Renal cortical epithelial cell (primary cell): ENCODE measurements at regions not wholly inside any gene's neighbourhood (a gene's known extent, or its start where the extent isn't known, plus 50 kb on each side); places are given as distances from the start of the nearest gene placed in this dataset.

Experiments used
- DNase-seq: peaks from one replicate; pipeline ENCODE4 v3.0.0-alpha.2; 2011; ENCODE audit warnings: low read depth

- no peak for DNase-seq
Measured at GRCh38 chr4:59238212-59238611, 1961.9 kb upstream of the ADGRL3 start.

- peak; percentile 6 for DNase-seq
Measured at GRCh38 chr4:59240011-59240410, 1960.1 kb upstream of the ADGRL3 start.

- no peak for DNase-seq
Measured at GRCh38 chr4:59243038-59243437, 1957.1 kb upstream of the ADGRL3 start.

DNA sequence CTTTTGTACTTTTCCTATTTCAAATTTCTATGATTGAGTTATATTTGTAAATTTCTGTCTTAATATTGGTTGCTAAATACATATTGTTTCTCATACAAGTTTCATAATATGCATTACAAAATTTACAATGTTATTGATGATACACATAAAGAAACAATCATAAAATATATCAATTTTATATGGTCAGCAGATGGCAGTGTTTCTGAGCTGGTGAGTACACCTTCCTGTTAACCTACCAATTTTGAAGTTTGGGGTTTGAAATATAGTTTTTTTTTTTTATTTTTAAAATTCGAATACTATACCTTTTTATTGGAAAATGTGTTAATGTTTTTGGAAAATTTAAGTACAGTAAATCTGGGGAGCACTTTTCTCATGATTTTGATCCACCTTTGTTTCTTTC, 1953.1 kb upstream of the ADGRL3 start:
- DNase-seq, result peak; percentile 2

GRCh38 chr4:59248313-59248712, 1951.8 kb upstream of the ADGRL3 start:
- DNase-seq, result peak; percentile 71

DNA sequence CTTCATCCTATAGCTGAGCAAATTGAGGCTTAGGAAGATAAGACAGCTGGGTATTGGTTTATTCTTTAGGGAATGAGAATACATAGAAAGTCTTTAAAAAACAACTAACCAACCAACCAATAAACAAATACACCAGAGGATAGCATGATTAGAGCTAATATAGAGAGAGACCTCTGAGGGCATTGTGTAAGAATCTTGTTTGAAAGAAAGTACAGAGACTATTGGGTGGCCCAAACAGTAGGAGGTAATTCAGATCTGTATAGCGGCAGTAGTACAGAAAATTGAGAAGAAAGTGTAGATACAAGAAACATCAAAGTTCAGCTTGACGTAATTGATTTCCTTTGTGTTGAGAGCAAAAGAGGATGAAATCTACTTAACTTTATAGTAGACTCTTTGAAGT, 1951.0 kb upstream of the ADGRL3 start:
- no peak for DNase-seq

GRCh38 chr4:59258002-59258401, 1942.1 kb upstream of the ADGRL3 start:
- DNase-seq, result no peak

GRCh38 chr4:59307609-59308008, 1892.5 kb upstream of the ADGRL3 start:
- no peak for DNase-seq

- DNase-seq, result no peak
Measured at GRCh38 chr4:59314637-59315036, 1885.5 kb upstream of the ADGRL3 start.

GRCh38 chr4:59339631-59340030, 1860.5 kb upstream of the ADGRL3 start:
- DNase-seq, result no peak

DNA sequence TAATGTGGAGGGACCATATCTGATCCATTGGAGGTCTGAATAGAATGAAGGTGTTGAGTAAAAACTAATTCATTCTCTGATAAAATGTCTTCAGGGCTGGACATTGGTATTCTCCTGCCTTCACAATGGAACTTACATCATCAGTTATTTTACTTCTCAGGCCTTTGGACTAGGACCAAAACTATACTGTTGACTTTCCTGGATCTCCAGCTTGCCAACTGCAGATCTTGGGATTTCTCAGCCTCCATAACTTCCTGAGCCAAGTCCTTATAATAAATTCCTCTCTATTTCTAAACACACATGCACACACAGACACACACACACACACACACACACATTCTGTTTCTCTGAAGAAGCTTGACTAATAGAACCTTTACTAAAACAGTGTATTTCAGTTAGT, 1858.6 kb upstream of the ADGRL3 start:
- DNase-seq, result no peak

DNA sequence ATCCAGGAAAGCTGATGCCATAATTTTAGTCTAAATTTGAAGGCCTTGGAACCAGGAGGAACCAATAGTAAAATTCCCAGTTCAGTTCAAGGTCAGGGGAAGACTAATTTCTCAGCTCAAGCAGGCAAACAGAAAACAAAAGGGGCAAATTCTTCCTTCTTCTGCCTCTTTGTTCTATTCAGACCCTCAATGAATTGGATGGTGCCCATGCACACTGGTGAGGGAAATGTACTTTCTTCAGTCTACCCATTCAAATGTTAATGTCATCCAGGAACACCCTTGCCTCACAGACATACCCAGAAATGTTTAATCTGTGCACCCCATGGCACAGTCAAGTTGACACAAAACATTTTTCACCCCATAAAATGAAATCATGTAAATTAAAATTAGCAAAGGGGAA, 1851.2 kb upstream of the ADGRL3 start:
- DNase-seq, result no peak

GRCh38 chr4:59369229-59369628, 1830.9 kb upstream of the ADGRL3 start:
- no peak for DNase-seq

GRCh38 chr4:59374416-59374815, 1825.7 kb upstream of the ADGRL3 start:
- DNase-seq, result no peak

GRCh38 chr4:59380841-59381366, 1819.2 kb upstream of the ADGRL3 start:
- no peak for DNase-seq

GRCh38 chr4:59381591-59381990, 1818.5 kb upstream of the ADGRL3 start:
- DNase-seq, result no peak

DNA sequence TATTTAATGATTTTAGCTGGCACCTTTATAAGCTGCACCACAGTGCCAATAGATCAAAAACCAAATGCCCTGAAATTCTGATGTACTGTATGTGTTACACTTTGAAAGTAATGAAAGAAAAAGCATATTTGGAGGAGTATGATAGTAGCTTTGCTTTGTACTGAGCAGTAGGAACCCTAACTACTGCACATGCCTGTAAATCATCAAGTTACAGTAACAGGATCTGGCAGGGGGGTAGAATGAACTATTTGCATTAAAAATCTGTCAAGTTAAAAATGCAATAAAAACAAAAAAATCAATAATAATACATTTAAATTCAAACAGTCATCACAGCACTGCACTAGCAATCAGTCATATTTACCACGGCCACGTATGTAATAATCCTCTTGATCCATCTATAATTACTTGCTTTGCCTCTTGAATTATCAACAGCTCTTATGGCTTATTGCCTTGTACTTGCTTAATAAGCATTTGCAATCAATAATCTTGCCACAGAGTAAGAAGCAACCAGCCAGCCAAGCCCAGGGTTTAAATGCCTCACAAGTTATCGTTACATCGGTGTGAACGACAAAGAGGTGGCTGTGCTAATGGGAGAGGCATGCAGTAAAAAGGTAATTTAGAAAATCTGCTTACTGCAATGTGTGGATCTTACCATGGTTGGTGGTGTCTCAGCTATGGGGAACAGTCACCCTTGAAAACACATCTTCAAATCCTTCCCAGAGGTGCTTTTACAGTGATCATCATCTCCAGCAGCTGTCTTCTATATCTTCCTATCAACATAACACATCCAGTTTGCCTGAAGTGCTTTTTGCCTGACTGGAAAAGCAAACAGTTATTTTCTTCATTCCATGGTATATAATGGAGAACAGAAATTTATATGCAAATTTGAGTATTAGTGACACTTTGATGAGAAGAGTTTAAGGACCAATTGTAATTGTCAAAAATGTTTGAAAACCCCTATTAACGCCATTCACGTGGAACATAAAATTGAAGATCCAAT, 1812.1 kb upstream of the ADGRL3 start:
- no peak for DNase-seq

DNA sequence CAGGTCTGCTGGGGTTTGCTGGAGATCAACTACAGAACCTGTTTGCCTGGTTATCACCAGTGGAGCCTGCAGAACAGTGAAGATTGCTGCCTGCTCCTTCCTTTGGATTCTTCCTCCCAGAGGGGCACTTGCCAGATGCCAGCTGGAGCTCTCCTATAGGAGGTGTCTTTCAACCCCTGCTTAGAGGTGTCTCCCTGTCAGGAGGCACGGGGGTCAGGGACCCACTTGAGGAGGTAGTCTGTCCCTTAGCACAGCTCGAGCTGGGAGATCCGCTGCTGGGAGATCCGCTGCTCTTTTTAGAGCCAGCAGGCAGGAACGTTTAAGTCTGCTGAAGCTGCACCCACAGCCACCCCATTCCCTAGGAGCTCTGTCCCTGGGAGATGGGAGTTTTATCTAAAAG, 1806.3 kb upstream of the ADGRL3 start:
- DNase-seq, result no peak

DNA sequence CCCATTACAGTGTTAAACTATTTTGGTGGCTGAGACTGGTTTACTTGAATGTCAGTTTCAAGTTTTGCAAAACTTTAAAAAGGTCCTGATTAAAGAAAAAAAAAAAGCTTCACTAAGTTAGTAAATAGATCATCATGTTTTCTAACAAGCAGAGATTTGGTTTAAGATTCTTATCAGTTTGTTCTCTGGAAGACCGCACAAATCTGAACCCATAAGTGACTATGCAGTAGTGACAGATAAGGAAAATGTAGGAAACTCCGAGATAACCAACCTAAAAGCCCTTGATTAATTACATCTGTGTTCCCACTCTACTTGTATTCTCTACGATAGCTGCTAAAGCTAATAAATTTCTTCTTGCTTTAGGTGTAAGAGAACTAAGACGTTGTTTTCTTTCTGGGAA, 1799.8 kb upstream of the ADGRL3 start:
- no peak for DNase-seq

- DNase-seq, result no peak
Measured at GRCh38 chr4:59409647-59410046, 1790.5 kb upstream of the ADGRL3 start.

GRCh38 chr4:59412739-59413138, 1787.4 kb upstream of the ADGRL3 start:
- no peak for DNase-seq

GRCh38 chr4:59455751-59456150, 1744.4 kb upstream of the ADGRL3 start:
- peak; percentile 32 for DNase-seq

GRCh38 chr4:59457576-59457975, 1742.5 kb upstream of the ADGRL3 start:
- DNase-seq, result no peak
